ENCODE measurements at regions not wholly inside any gene's neighbourhood (a gene's known extent, or its start where the extent isn't known, plus 50 kb on each side); places are given as distances from the start of the nearest gene placed in this dataset.
"Not testable (repeated sequence)": the region's sequence is repeated elsewhere in the genome, so short reads cannot be mapped to it uniquely, and the experiment has no call there.

- in situ Hi-C loops (cut with HindIII; ENCODE audit: low sequenced_read_pairs), result no loop called here
- DNase-seq (ENCODE audit: low spot score), result no peak
Observed at GRCh38 chr6:170221052-170221752, 69.7 kb downstream of the DLL1 start.

GRCh38 chr6:170213637-170214018 is 77.2 kb downstream of the DLL1 start:
- in situ Hi-C loops (cut with HindIII; ENCODE audit: low sequenced_read_pairs); DNase-seq (ENCODE audit: low spot score): not testable (repeated sequence)

GRCh38 chr6:170212956-170213636 is 77.8 kb downstream of the DLL1 start:
- no peak for DNase-seq (ENCODE audit: low spot score)
- in situ Hi-C loops (cut with HindIII; ENCODE audit: low sequenced_read_pairs), result no loop called here

- in situ Hi-C loops (cut with HindIII; ENCODE audit: low sequenced_read_pairs), result no loop called here
- DNase-seq (ENCODE audit: low spot score), result no peak
Observed at GRCh38 chr6:170212051-170212756, 78.7 kb downstream of the DLL1 start.

- in situ Hi-C loops (cut with HindIII; ENCODE audit: low sequenced_read_pairs), result no loop called here
Observed at GRCh38 chr6:170211404-170212025, 79.4 kb downstream of the DLL1 start.

GRCh38 chr6:170210651-170211403 is 80.1 kb downstream of the DLL1 start:
- DNase-seq (ENCODE audit: low spot score), result no peak
- in situ Hi-C loops (cut with HindIII; ENCODE audit: low sequenced_read_pairs), result no loop called here

More at GRCh38 chr6:170211404-170212025, 79.4 kb downstream of the DLL1 start:
- no peak for DNase-seq (ENCODE audit: low spot score)

GRCh38 chr6:170210026-170210390 is 80.9 kb downstream of the DLL1 start:
- in situ Hi-C loops (cut with HindIII; ENCODE audit: low sequenced_read_pairs), result no loop called here
- no peak for DNase-seq (ENCODE audit: low spot score)

GRCh38 chr6:170209354-170210025 is 81.4 kb downstream of the DLL1 start:
- DNase-seq (ENCODE audit: low spot score), result no peak
- in situ Hi-C loops (cut with HindIII; ENCODE audit: low sequenced_read_pairs), result no loop called here

- in situ Hi-C loops (cut with HindIII; ENCODE audit: low sequenced_read_pairs), result no loop called here
- DNase-seq (ENCODE audit: low spot score), result no peak
Observed at GRCh38 chr6:170208651-170209353, 82.1 kb downstream of the DLL1 start.

GRCh38 chr6:170208182-170208601 is 82.7 kb downstream of the DLL1 start:
- DNase-seq (ENCODE audit: low spot score), result no peak
- in situ Hi-C loops (cut with HindIII; ENCODE audit: low sequenced_read_pairs), result no loop called here

GRCh38 chr6:170207586-170208181 is 83.2 kb downstream of the DLL1 start:
- no peak for DNase-seq (ENCODE audit: low spot score)
- in situ Hi-C loops (cut with HindIII; ENCODE audit: low sequenced_read_pairs), result no loop called here

GRCh38 chr6:170206851-170207431 is 83.9 kb downstream of the DLL1 start:
- DNase-seq (ENCODE audit: low spot score), result no peak
- in situ Hi-C loops (cut with HindIII; ENCODE audit: low sequenced_read_pairs), result no loop called here

GRCh38 chr6:170206317-170206621 is 84.6 kb downstream of the DLL1 start:
- in situ Hi-C loops (cut with HindIII; ENCODE audit: low sequenced_read_pairs), result no loop called here
- no peak for DNase-seq (ENCODE audit: low spot score)

- in situ Hi-C loops (cut with HindIII; ENCODE audit: low sequenced_read_pairs), result no loop called here
- no peak for DNase-seq (ENCODE audit: low spot score)
Observed at GRCh38 chr6:170205534-170206316, 85.2 kb downstream of the DLL1 start.

GRCh38 chr6:170205126-170205525 is 85.8 kb downstream of the DLL1 start:
- no peak for DNase-seq (ENCODE audit: low spot score)
- in situ Hi-C loops (cut with HindIII; ENCODE audit: low sequenced_read_pairs), result no loop called here

- no peak for DNase-seq (ENCODE audit: low spot score)
- in situ Hi-C loops (cut with HindIII; ENCODE audit: low sequenced_read_pairs), result no loop called here
Observed at GRCh38 chr6:170203212-170203611, 87.7 kb downstream of the DLL1 start.

Data from G401 (cell line).